IMR-90 (cell line): ENCODE measurements at regions not wholly inside any gene's neighbourhood (a gene's known extent, or its start where the extent isn't known, plus 50 kb on each side); places are given as distances from the start of the nearest gene placed in this dataset.

Source experiments
- ATAC-seq: fragments of 200-7000 bp; cut with Tn5 transposase; 2 replicates; pipeline ENCODE4 v1.9.1; 2020; ENCODE audit warnings: low read depth, mild to moderate bottlenecking, moderate library complexity
- BruUV-seq: library from RNA; stranded (reverse); fragments of 400-500 nt; replicated peaks from 2 replicates; lab custom pipeline; 2021; lab: Mats Ljungman, UMichigan
- CTCF ChIA-PET: fragments of 300-600 bp; formaldehyde crosslinking; extraction: SDS; loops from one replicate; lab custom pipeline; 2021; ENCODE audit warnings: antibody characterized with exemption; lab: Yijun Ruan, JAX
- POLR2A ChIA-PET: fragments of 300-600 bp; sonication (Branson Sonifier 250); formaldehyde crosslinking; loops from one replicate; lab custom pipeline; 2022; ENCODE audit warnings: antibody characterized with exemption; ENCODE audit not compliant: unreplicated experiment; lab: Charles Lee
- DNase-seq: peaks from one replicate; pipeline ENCODE4 v3.0.0; 2013
- H2AFZ ChIP-seq: replicated peaks from 2 replicates; pipeline ENCODE3; 2013; ENCODE audit warnings: low read length, mild to moderate bottlenecking; ENCODE audit not compliant: poor library complexity
- H2AK5ac ChIP-seq: 2 replicates; pipeline ENCODE4 v1.6.1; 2013; ENCODE audit warnings: low read depth, low read length, inconsistent platforms
- H2AK9ac ChIP-seq: replicated peaks from 2 replicates; pipeline ENCODE3; 2013; ENCODE audit warnings: mild to moderate bottlenecking, low read depth, low read length, moderate library complexity; ENCODE audit not compliant: poor library complexity
- H2BK120ac ChIP-seq: 2 replicates; pipeline ENCODE4 v1.6.1; 2013; ENCODE audit warnings: low read depth, low read length, inconsistent platforms
- H2BK15ac ChIP-seq: 3 replicates; pipeline ENCODE4 v1.6.1; 2013; ENCODE audit warnings: low read depth, low read length, inconsistent platforms
- H2BK20ac ChIP-seq: 2 replicates; pipeline ENCODE4 v1.6.1; 2013; ENCODE audit warnings: low read depth, mild to moderate bottlenecking, inconsistent platforms, low read length, moderate library complexity
- H2BK5ac ChIP-seq: 2 replicates; pipeline ENCODE4 v1.6.1; 2013; ENCODE audit warnings: mild to moderate bottlenecking, low read depth, low read length, inconsistent platforms; ENCODE audit not compliant: poor library complexity, severe bottlenecking
- H3K14ac ChIP-seq: replicated peaks from 2 replicates; pipeline ENCODE4 v1.6.1; 2013; ENCODE audit warnings: low read depth, low read length, inconsistent platforms
- H3K18ac ChIP-seq: 2 replicates; pipeline ENCODE4 v1.6.1; 2013; ENCODE audit warnings: low read depth, low read length, control low read depth
- H3K23ac ChIP-seq: 2 replicates; pipeline ENCODE4 v1.6.1; 2013; ENCODE audit warnings: low read depth, low read length, inconsistent platforms
- H3K27ac ChIP-seq: 2 replicates; pipeline ENCODE4 v1.5.1; 2013; ENCODE audit warnings: mild to moderate bottlenecking, control low read depth, low read length; ENCODE audit not compliant: insufficient read depth
- H3K27me3 ChIP-seq: 2 replicates; pipeline ENCODE4 v1.6.1; 2013; ENCODE audit warnings: low read length; ENCODE audit not compliant: control insufficient read depth, insufficient read depth
- H3K36me3 ChIP-seq: 2 replicates; pipeline ENCODE4 v1.6.1; 2013; ENCODE audit warnings: low read length, mixed read lengths; ENCODE audit not compliant: control insufficient read depth, insufficient read depth
- H3K4ac ChIP-seq: 2 replicates; pipeline ENCODE4 v1.6.1; 2013; ENCODE audit warnings: low read depth, low read length, inconsistent platforms
- H3K4me1 ChIP-seq: 2 replicates; pipeline ENCODE4 v1.6.1; 2013; ENCODE audit warnings: low read length, mixed read lengths; ENCODE audit not compliant: control insufficient read depth, insufficient read depth
- H3K4me2 ChIP-seq: 2 replicates; pipeline ENCODE4 v1.6.1; 2013; ENCODE audit warnings: low read depth, mild to moderate bottlenecking, control low read depth, low read length, moderate library complexity
- H3K4me3 ChIP-seq: 2 replicates; pipeline ENCODE4 v1.5.1; 2013; ENCODE audit warnings: low read depth, mild to moderate bottlenecking, control low read depth, low read length, moderate library complexity; ENCODE audit not compliant: insufficient read depth
- H3K56ac ChIP-seq: 2 replicates; pipeline ENCODE4 v1.6.1; 2013; ENCODE audit warnings: low read length, inconsistent platforms; ENCODE audit not compliant: insufficient read depth; ENCODE audit errors: extremely low read depth
- H3K79me1 ChIP-seq, 2 experiments: 2 replicates each; pipeline ENCODE4 v1.6.1; 2013; ENCODE audit warnings: low read length in 2 of 2, inconsistent platforms in 1 of 2, low read depth in 1 of 2
- H3K9ac ChIP-seq: 2 replicates; pipeline ENCODE4 v1.6.1; 2013; ENCODE audit warnings: low read depth, low read length, control low read depth
- H3K9me1 ChIP-seq: 2 replicates; pipeline ENCODE4 v1.6.1; 2013; ENCODE audit warnings: low read length, inconsistent platforms; ENCODE audit not compliant: insufficient read depth
- H3K9me3 ChIP-seq: 2 replicates; pipeline ENCODE4 v1.6.1; 2013; ENCODE audit warnings: low read length; ENCODE audit not compliant: control insufficient read depth, insufficient read depth
- H4K20me1 ChIP-seq: 2 replicates; pipeline ENCODE4 v1.6.1; 2013; ENCODE audit warnings: low read length, inconsistent platforms; ENCODE audit not compliant: insufficient read depth
- H4K5ac ChIP-seq: 2 replicates; pipeline ENCODE4 v1.6.1; 2013; ENCODE audit warnings: mild to moderate bottlenecking, low read depth, low read length, control low read depth
- H4K8ac ChIP-seq, 2 experiments: 2 replicates each; pipeline ENCODE4 v1.6.1; 2013; ENCODE audit warnings: low read depth in 2 of 2, low read length in 2 of 2, control low read depth in 1 of 2, inconsistent platforms in 1 of 2
- H4K91ac ChIP-seq: 2 replicates; pipeline ENCODE4 v1.6.1; 2013; ENCODE audit warnings: low read depth, low read length, inconsistent platforms; ENCODE audit not compliant: insufficient read depth
- BHLHE40 ChIP-seq: fragments of 150-350 bp; IDR thresholded peaks from 2 replicates; pipeline ENCODE4 v1.6.1; 2016; ENCODE audit warnings: mild to moderate bottlenecking, low read depth, low read length
- CEBPB ChIP-seq: IDR thresholded peaks from 2 replicates; pipeline ENCODE4 v1.6.1; 2012; ENCODE audit warnings: low read depth, low read length, improper control_type of control experiment
- CHD1 ChIP-seq: IDR thresholded peaks from 2 replicates; pipeline ENCODE4 v1.6.1; 2012; ENCODE audit warnings: low read depth, low read length, improper control_type of control experiment
- FOS ChIP-seq: fragments of 150-350 bp; IDR thresholded peaks from 2 replicates; pipeline ENCODE4 v1.6.1; 2016; ENCODE audit warnings: low read depth, low read length
- MAFK ChIP-seq: IDR thresholded peaks from 2 replicates; pipeline ENCODE4 v1.6.1; 2012; ENCODE audit warnings: low read depth, low read length, improper control_type of control experiment
- MAZ ChIP-seq: IDR thresholded peaks from 2 replicates; pipeline ENCODE4 v1.6.1; 2012; ENCODE audit warnings: low read depth, mild to moderate bottlenecking, low read length, improper control_type of control experiment, moderate library complexity, borderline replicate concordance
- MXI1 ChIP-seq: IDR thresholded peaks from 2 replicates; pipeline ENCODE4 v1.6.1; 2012; ENCODE audit warnings: low read depth, mild to moderate bottlenecking, low read length, moderate library complexity, borderline replicate concordance
- NFE2L2 ChIP-seq: fragments of 150-350 bp; IDR thresholded peaks from 2 replicates; pipeline ENCODE4 v1.6.1; 2016; ENCODE audit warnings: low read depth, mild to moderate bottlenecking, low read length
- POLR2A ChIP-seq: IDR thresholded peaks from 2 replicates; pipeline ENCODE4 v1.6.1; 2012; ENCODE audit warnings: mild to moderate bottlenecking, low read depth, low read length
- RAD21 ChIP-seq: IDR thresholded peaks from 2 replicates; pipeline ENCODE4 v1.6.1; 2012; ENCODE audit warnings: low read length, improper control_type of control experiment
- RCOR1 ChIP-seq: IDR thresholded peaks from 2 replicates; pipeline ENCODE4 v1.6.1; 2012; ENCODE audit warnings: mild to moderate bottlenecking, low read length, improper control_type of control experiment; ENCODE audit not compliant: insufficient replicate concordance
- RFX5 ChIP-seq: IDR thresholded peaks from 2 replicates; pipeline ENCODE4 v1.8.0; 2012; ENCODE audit warnings: low read depth, mild to moderate bottlenecking, low read length, moderate library complexity
- SMC3 ChIP-seq: fragments of 150-350 bp; IDR thresholded peaks from 2 replicates; pipeline ENCODE4 v1.6.1; 2016; ENCODE audit warnings: low read depth, mild to moderate bottlenecking, antibody characterized with exemption, low read length, moderate library complexity
- dilution Hi-C: fragments of 300-500 bp; cut with HindIII; formaldehyde crosslinking; loops from one replicate; pipeline ENCODE4 v1.14.3; 2018; ENCODE audit warnings: low sequenced_read_pairs; ENCODE audit not compliant: unreplicated experiment
- in situ Hi-C: fragments of 300-500 bp; cut with MboI; formaldehyde crosslinking; loops from 3 replicates; pipeline ENCODE4 v1.14.3; 2019; ENCODE audit warnings: low sequenced_read_pairs, inconsistent platforms, mixed read lengths
- intact Hi-C: fragments of 100-400 bp; cut with micrococcal nuclease; formaldehyde crosslinking; loops from 2 replicates; pipeline ENCODE4 v1.10.0; 2022
- TF ChIP-seq, protein P1 (sequence below): fragments of 150-350 bp; IDR thresholded peaks from 2 replicates; pipeline ENCODE4 v1.6.1; 2016; ENCODE audit warnings: low read depth, mild to moderate bottlenecking, low read length, moderate library complexity, borderline replicate concordance
- TF ChIP-seq, protein P2 (sequence below): conservative IDR thresholded peaks from 2 replicates; pipeline ENCODE4 v1.5.1; 2012; ENCODE audit warnings: mild to moderate bottlenecking, low read depth, low read length, improper control_type of control experiment
- TF ChIP-seq, protein P3 (sequence below): fragments of 150-350 bp; IDR thresholded peaks from 2 replicates; pipeline ENCODE4 v1.6.1; 2017; ENCODE audit warnings: mild to moderate bottlenecking, antibody characterized with exemption, low read length, low read depth

DNA sequence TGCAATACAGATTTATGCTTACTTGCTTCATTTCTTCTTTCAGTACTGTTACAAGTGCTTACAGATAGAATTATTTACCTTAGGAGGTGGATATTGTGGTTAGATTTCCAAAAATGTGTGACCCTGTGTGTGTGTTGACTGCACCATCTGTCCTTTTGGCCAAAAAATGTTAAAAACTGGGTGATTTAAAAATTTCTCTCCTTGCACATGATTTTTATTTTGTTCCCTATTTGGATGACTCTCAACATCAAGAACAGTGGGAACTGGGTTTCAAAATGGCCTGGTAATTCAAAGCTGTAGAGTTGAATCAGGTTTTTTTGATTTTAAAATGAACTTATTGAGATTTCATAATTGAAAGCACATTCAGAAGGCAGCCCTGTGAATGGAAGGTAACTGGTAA lies 1132.9 kb downstream of the RAPGEF2 start:
- no peak overlapping the region for H3K27ac ChIP-seq
- ATAC-seq (no peak), DNase-seq (no peak)
- ChIA-PET CTCF (no interaction called here), POLR2A (no interaction called here)
- H2AFZ ChIP-seq = no peak overlapping the region
- H2BK5ac ChIP-seq = no peak overlapping the region
- no peak overlapping the region for H3K4me2 ChIP-seq
- dilution Hi-C loops = no loop called here
- no peak overlapping the region for H3K18ac ChIP-seq
- no peaks in the 10 kb centered on the region for H4K20me1 ChIP-seq
- no peaks in the 10 kb centered on the region for H3K27me3 ChIP-seq
- H3K4me1 ChIP-seq = no peaks in the 10 kb centered on the region
- no peak overlapping the region for H3K4me3 ChIP-seq
- no peaks in the 10 kb centered on the region for H3K36me3 ChIP-seq
- H3K56ac ChIP-seq = no peak overlapping the region
- H3K4ac ChIP-seq = no peak overlapping the region
- no peak overlapping the region for H3K9ac ChIP-seq
- in situ Hi-C loops = no loop called here
- TF ChIP-seq POLR2A = no peak
- TF ChIP-seq, protein P1, sequence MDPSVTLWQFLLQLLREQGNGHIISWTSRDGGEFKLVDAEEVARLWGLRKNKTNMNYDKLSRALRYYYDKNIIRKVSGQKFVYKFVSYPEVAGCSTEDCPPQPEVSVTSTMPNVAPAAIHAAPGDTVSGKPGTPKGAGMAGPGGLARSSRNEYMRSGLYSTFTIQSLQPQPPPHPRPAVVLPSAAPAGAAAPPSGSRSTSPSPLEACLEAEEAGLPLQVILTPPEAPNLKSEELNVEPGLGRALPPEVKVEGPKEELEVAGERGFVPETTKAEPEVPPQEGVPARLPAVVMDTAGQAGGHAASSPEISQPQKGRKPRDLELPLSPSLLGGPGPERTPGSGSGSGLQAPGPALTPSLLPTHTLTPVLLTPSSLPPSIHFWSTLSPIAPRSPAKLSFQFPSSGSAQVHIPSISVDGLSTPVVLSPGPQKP = no peak
- TF ChIP-seq RAD21 = no peak
- no peak for TF ChIP-seq FOS
- no peak for TF ChIP-seq NFE2L2
- TF ChIP-seq MAZ = no peak
- TF ChIP-seq, protein P2, sequence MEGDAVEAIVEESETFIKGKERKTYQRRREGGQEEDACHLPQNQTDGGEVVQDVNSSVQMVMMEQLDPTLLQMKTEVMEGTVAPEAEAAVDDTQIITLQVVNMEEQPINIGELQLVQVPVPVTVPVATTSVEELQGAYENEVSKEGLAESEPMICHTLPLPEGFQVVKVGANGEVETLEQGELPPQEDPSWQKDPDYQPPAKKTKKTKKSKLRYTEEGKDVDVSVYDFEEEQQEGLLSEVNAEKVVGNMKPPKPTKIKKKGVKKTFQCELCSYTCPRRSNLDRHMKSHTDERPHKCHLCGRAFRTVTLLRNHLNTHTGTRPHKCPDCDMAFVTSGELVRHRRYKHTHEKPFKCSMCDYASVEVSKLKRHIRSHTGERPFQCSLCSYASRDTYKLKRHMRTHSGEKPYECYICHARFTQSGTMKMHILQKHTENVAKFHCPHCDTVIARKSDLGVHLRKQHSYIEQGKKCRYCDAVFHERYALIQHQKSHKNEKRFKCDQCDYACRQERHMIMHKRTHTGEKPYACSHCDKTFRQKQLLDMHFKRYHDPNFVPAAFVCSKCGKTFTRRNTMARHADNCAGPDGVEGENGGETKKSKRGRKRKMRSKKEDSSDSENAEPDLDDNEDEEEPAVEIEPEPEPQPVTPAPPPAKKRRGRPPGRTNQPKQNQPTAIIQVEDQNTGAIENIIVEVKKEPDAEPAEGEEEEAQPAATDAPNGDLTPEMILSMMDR = no peak
- TF ChIP-seq BHLHE40 = no peak
- TF ChIP-seq SMC3 = no peak
- no peak for TF ChIP-seq RCOR1
- no peak for TF ChIP-seq RFX5
- TF ChIP-seq, protein P3, sequence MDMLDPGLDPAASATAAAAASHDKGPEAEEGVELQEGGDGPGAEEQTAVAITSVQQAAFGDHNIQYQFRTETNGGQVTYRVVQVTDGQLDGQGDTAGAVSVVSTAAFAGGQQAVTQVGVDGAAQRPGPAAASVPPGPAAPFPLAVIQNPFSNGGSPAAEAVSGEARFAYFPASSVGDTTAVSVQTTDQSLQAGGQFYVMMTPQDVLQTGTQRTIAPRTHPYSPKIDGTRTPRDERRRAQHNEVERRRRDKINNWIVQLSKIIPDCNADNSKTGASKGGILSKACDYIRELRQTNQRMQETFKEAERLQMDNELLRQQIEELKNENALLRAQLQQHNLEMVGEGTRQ = no peak
- no peak for TF ChIP-seq MXI1
- TF ChIP-seq CEBPB = no peak
- no peak for TF ChIP-seq CHD1
- TF ChIP-seq MAFK = no peak
- no peak overlapping the region for H4K5ac ChIP-seq
- H3K14ac ChIP-seq = no peak overlapping the region
- H3K79me1 ChIP-seq = no peaks in the 10 kb centered on the region
- no peak overlapping the region for H2AK5ac ChIP-seq
- no peak overlapping the region for H2BK120ac ChIP-seq
- no peak overlapping the region for H2BK15ac ChIP-seq
- H2AK9ac ChIP-seq = no peak overlapping the region
- intact Hi-C loops = no loop called here
- H3K9me3 ChIP-seq = peaks cover 7% of the 10 kb centered on the region
- no TSS peak for BruUV-seq
- no peaks in the 10 kb centered on the region for H3K9me1 ChIP-seq
- no peak overlapping the region for H3K23ac ChIP-seq
- no peak overlapping the region for H4K91ac ChIP-seq
- H2BK20ac ChIP-seq = no peak overlapping the region
- no peak overlapping the region for H4K8ac ChIP-seq
